ENCODE measurements at regions not wholly inside any gene's neighbourhood (a gene's known extent, or its start where the extent isn't known, plus 50 kb on each side); places are given as distances from the start of the nearest gene placed in this dataset.

GRCh38 chr3:18732474-18732873 is 307.3 kb upstream of the SATB1 start:
- TF ChIP-seq, protein P1, sequence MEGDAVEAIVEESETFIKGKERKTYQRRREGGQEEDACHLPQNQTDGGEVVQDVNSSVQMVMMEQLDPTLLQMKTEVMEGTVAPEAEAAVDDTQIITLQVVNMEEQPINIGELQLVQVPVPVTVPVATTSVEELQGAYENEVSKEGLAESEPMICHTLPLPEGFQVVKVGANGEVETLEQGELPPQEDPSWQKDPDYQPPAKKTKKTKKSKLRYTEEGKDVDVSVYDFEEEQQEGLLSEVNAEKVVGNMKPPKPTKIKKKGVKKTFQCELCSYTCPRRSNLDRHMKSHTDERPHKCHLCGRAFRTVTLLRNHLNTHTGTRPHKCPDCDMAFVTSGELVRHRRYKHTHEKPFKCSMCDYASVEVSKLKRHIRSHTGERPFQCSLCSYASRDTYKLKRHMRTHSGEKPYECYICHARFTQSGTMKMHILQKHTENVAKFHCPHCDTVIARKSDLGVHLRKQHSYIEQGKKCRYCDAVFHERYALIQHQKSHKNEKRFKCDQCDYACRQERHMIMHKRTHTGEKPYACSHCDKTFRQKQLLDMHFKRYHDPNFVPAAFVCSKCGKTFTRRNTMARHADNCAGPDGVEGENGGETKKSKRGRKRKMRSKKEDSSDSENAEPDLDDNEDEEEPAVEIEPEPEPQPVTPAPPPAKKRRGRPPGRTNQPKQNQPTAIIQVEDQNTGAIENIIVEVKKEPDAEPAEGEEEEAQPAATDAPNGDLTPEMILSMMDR (IDR thresholded peaks at IDR 0.05; ENCODE audit: insufficient read depth, low read depth, low read length, missing control alignments), result no peak
- no peak for DNase-seq (ENCODE audit: low read depth)
- no peak overlapping the region for H3K4me3 ChIP-seq (ENCODE audit: low read depth, low read length)

- TF ChIP-seq, protein P1 (IDR thresholded peaks at IDR 0.05; ENCODE audit: insufficient read depth, low read depth, low read length, missing control alignments), result no peak
- DNase-seq (ENCODE audit: low read depth), result no peak
- H3K4me3 ChIP-seq (ENCODE audit: low read depth, low read length), result no peak overlapping the region
These were observed 305.4 kb upstream of the SATB1 start for GRCh38 chr3:18730491-18730890.

DNA sequence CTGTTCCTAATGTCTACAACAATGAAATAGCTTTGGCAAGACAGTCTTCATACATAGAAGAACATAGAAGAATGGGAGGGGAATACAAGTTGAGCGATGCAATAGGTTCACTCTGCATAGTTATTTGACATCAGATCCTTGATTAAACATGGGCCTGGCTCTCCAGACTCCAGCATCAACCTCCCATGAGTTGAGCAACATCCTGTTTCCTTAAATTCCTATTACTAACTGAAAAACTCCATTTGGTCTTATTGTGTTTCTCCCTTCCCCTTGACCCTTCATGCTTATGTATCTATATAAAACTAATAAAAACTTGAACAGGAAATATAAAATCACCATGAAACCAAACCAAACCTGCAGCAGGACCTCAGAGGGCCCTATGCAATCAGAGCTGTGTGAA is 304.5 kb upstream of the SATB1 start:
- TF ChIP-seq, protein P1 (IDR thresholded peaks at IDR 0.05; ENCODE audit: insufficient read depth, low read depth, low read length, missing control alignments), result no peak
- no peak overlapping the region for H3K4me3 ChIP-seq (ENCODE audit: low read depth, low read length)
- DNase-seq (ENCODE audit: low read depth), result no peak

GRCh38 chr3:18725668-18726407 is 300.7 kb upstream of the SATB1 start:
- TF ChIP-seq, protein P1 (IDR thresholded peaks at IDR 0.05; ENCODE audit: insufficient read depth, low read depth, low read length, missing control alignments), result no peak
- H3K4me3 ChIP-seq (ENCODE audit: low read depth, low read length), result no peak overlapping the region
- no peak for DNase-seq (ENCODE audit: low read depth)

DNA sequence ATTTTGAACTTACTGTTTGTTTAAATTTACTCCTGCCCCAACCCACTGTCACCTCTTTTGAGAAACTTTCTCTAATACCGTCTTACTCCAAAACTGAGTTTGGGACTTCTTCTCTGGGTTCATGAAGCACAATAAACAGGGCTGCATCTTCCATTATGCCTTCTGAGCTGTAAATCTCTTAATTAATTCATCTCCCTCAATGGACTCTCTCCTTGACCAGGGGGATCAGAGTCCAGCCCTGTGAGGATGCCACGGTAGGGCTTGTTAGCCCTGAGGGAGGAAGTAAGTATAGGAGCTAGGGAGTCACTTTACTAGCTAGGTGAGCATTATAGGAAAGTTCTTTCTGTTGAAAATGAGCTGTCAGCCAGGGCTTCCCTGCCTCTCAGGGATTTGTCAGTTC is 299.3 kb upstream of the SATB1 start:
- TF ChIP-seq, protein P1 (IDR thresholded peaks at IDR 0.05; ENCODE audit: insufficient read depth, low read depth, low read length, missing control alignments), result no peak
- no peak overlapping the region for H3K4me3 ChIP-seq (ENCODE audit: low read depth, low read length)
- DNase-seq (ENCODE audit: low read depth), result no peak

DNA sequence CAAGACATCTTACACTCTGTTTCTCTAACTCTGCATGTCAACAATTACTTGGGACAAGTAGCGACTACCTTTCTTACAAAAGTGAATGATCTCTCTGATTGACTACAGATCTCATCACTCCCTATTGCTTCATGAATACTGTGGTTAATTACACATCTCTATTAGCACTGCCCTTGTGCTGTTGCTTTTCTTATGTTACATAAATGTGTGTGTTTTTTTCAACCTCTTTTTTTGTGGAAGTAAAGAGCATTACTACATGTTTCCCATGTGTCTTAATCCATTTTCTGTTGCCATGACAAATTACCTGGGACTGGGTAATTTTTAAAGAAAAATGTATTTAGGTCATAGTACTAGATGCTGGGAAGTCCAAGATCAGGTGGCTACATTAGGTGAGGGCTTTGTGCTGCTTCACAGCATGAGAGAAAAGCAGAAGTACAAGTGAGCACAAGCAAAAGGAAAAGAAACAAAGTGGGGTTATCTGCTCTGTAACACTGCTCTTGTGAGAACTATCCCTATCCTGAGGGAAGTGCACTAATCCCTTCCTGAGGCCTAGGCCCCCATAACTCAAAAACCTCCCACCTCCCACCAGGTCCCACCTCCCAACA is 298.2 kb upstream of the SATB1 start:
- H3K4me3 ChIP-seq (ENCODE audit: low read depth, low read length), result no peak overlapping the region
- TF ChIP-seq, protein P1 (IDR thresholded peaks at IDR 0.05; ENCODE audit: insufficient read depth, low read depth, low read length, missing control alignments), result no peak
- no peak for DNase-seq (ENCODE audit: low read depth)
